MM.1S (cell line): ENCODE measurements at regions not wholly inside any gene's neighbourhood (a gene's known extent, or its start where the extent isn't known, plus 50 kb on each side); places are given as distances from the start of the nearest gene placed in this dataset.

ENCODE experiments used
- DNase-seq: peaks from one replicate; pipeline ENCODE4 v3.0.0-alpha.2; 2015
- H2AFZ ChIP-seq: fragments of 300-600 bp; sonication (generic); 2 replicates; pipeline ENCODE4 v1.6.0; 2016; ENCODE audit warnings: antibody characterized with exemption, low read length
- H3F3A ChIP-seq: fragments of 300-600 bp; sonication (generic); 2 replicates; pipeline ENCODE4 v1.6.1; 2016; ENCODE audit warnings: mild to moderate bottlenecking, antibody characterized with exemption, low read length, moderate library complexity, mixed read lengths; ENCODE audit not compliant: insufficient read depth
- H3K27ac ChIP-seq: fragments of 300-600 bp; sonication (generic); 2 replicates; pipeline ENCODE4 v1.5.1; 2016; ENCODE audit warnings: mild to moderate bottlenecking, low read length
- H3K27me3 ChIP-seq: fragments of 300-600 bp; sonication (generic); replicated peaks from 2 replicates; pipeline ENCODE4 v1.6.0; 2016; ENCODE audit warnings: low read length; ENCODE audit not compliant: insufficient read depth
- H3K36me3 ChIP-seq: fragments of 300-600 bp; sonication (generic); replicated peaks from 2 replicates; pipeline ENCODE4 v1.6.1; 2016; ENCODE audit warnings: mild to moderate bottlenecking, low read length, mixed read lengths; ENCODE audit not compliant: insufficient read depth
- H3K4me1 ChIP-seq: fragments of 300-600 bp; sonication (generic); 2 replicates; pipeline ENCODE4 v1.6.1; 2016; ENCODE audit warnings: low read length, mixed read lengths
- H3K4me2 ChIP-seq: fragments of 300-600 bp; sonication (generic); 2 replicates; pipeline ENCODE4 v1.6.0; 2016; ENCODE audit warnings: low read depth, low read length
- H3K4me3 ChIP-seq: fragments of 300-600 bp; sonication (generic); 2 replicates; pipeline ENCODE4 v1.5.1; 2016; ENCODE audit warnings: low read length, mixed read lengths
- H3K79me2 ChIP-seq: fragments of 300-600 bp; sonication (generic); 2 replicates; pipeline ENCODE4 v1.6.1; 2016; ENCODE audit warnings: mixed run types, low read length, mixed read lengths
- H3K9ac ChIP-seq: fragments of 300-600 bp; sonication (generic); 2 replicates; pipeline ENCODE4 v1.6.1; 2016; ENCODE audit warnings: low read length, mixed read lengths
- H3K9me2 ChIP-seq: fragments of 300-600 bp; sonication (generic); replicated peaks from 2 replicates; pipeline ENCODE4 v1.6.1; 2016; ENCODE audit warnings: mild to moderate bottlenecking, low read length, mixed read lengths; ENCODE audit not compliant: insufficient read depth
- H3K9me3 ChIP-seq: fragments of 300-600 bp; sonication (generic); replicated peaks from 2 replicates; pipeline ENCODE4 v1.6.1; 2016; ENCODE audit warnings: mild to moderate bottlenecking, low read length, mixed read lengths; ENCODE audit not compliant: insufficient read depth
- H4K20me1 ChIP-seq: fragments of 300-600 bp; sonication (generic); 2 replicates; pipeline ENCODE4 v1.6.1; 2016; ENCODE audit warnings: mild to moderate bottlenecking, low read length, moderate library complexity, mixed read lengths; ENCODE audit not compliant: insufficient read depth
- EZH2 ChIP-seq: fragments of 300-600 bp; sonication (generic); optimal IDR thresholded peaks from 2 replicates; pipeline ENCODE3; 2017; ENCODE audit warnings: low read depth, mild to moderate bottlenecking, antibody characterized with exemption, low read length, mixed read lengths
- EZH2phosphoT487 ChIP-seq: fragments of 300-600 bp; sonication (generic); IDR thresholded peaks from 2 replicates; pipeline ENCODE4 v1.6.1; 2018; ENCODE audit warnings: antibody characterized with exemption, low read length
- TF ChIP-seq, protein P1 (sequence below): fragments of 300-600 bp; sonication (generic); IDR thresholded peaks from 2 replicates; pipeline ENCODE4 v1.5.1; 2016; ENCODE audit warnings: antibody characterized with exemption, low read length, mixed read lengths

DNA sequence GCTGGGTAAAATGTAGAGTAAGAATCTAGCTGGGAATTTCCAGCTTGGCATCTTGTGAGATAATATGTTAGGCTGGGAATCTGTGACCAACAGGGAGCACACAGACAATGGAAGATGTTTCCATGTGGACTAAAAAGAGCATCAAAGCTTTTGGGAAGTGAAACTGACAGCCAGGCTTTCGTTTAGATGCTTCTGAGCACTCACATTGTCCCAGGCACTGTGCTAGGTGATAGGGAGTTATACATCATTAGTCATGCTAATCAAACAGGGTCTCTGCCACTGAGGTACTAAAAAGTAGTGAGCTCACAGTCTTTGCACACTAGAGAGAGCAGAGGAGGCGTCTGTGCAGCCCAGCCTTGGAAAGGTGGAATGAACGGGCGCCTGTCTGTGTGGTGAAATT, 101.9 kb upstream of the SCOC start:
- no peaks in the 10 kb centered on the region for H3K79me2 ChIP-seq
- H3K4me2 ChIP-seq: no peak overlapping the region
- no peak overlapping the region for H3K9ac ChIP-seq

GRCh38 chr4:140269369-140269768, 104.1 kb upstream of the SCOC start:
- no peaks in the 10 kb centered on the region for H3K79me2 ChIP-seq
- H3K4me3 ChIP-seq: no peak overlapping the region
- no peaks in the 10 kb centered on the region for H4K20me1 ChIP-seq
- no peak for DNase-seq
- H3K4me2 ChIP-seq: no peak overlapping the region
- H3K27ac ChIP-seq: no peak overlapping the region
- H3F3A ChIP-seq: no peaks in the 10 kb centered on the region
- H3K27me3 ChIP-seq: no peaks in the 10 kb centered on the region
- no peak for TF ChIP-seq EZH2
- TF ChIP-seq, protein P1, sequence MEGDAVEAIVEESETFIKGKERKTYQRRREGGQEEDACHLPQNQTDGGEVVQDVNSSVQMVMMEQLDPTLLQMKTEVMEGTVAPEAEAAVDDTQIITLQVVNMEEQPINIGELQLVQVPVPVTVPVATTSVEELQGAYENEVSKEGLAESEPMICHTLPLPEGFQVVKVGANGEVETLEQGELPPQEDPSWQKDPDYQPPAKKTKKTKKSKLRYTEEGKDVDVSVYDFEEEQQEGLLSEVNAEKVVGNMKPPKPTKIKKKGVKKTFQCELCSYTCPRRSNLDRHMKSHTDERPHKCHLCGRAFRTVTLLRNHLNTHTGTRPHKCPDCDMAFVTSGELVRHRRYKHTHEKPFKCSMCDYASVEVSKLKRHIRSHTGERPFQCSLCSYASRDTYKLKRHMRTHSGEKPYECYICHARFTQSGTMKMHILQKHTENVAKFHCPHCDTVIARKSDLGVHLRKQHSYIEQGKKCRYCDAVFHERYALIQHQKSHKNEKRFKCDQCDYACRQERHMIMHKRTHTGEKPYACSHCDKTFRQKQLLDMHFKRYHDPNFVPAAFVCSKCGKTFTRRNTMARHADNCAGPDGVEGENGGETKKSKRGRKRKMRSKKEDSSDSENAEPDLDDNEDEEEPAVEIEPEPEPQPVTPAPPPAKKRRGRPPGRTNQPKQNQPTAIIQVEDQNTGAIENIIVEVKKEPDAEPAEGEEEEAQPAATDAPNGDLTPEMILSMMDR: no peak
- no peak for TF ChIP-seq EZH2phosphoT487
- H3K9me2 ChIP-seq: no peaks in the 10 kb centered on the region
- H3K9ac ChIP-seq: no peak overlapping the region
- H3K4me1 ChIP-seq: no peaks in the 10 kb centered on the region
- H3K9me3 ChIP-seq: no peaks in the 10 kb centered on the region
- no peaks in the 10 kb centered on the region for H3K36me3 ChIP-seq
- no peak overlapping the region for H2AFZ ChIP-seq

More for the DNA sequence above, 101.9 kb upstream of the SCOC start:
- no peak for TF ChIP-seq EZH2
- TF ChIP-seq, protein P1: no peak
- no peak for TF ChIP-seq EZH2phosphoT487
- H3K4me3 ChIP-seq: no peak overlapping the region
- DNase-seq: no peak
- H3K9me2 ChIP-seq: no peaks in the 10 kb centered on the region
- no peaks in the 10 kb centered on the region for H3K27me3 ChIP-seq
- no peaks in the 10 kb centered on the region for H3K36me3 ChIP-seq
- H4K20me1 ChIP-seq: no peaks in the 10 kb centered on the region
- no peak overlapping the region for H3K27ac ChIP-seq
- no peaks in the 10 kb centered on the region for H3K4me1 ChIP-seq
- H2AFZ ChIP-seq: no peak overlapping the region
- H3F3A ChIP-seq: no peaks in the 10 kb centered on the region
- H3K9me3 ChIP-seq: no peaks in the 10 kb centered on the region

GRCh38 chr4:140268186-140268841, 105.1 kb upstream of the SCOC start:
- Histone ChIP-seq H3K79me2 (no peaks in the 10 kb centered on the region), H3K4me2 (no peak overlapping the region), H3K36me3 (no peaks in the 10 kb centered on the region), H3K4me3 (no peak overlapping the region), H3K9me2 (no peaks in the 10 kb centered on the region), H3K9ac (no peak overlapping the region), H3K27ac (no peak overlapping the region), H3F3A (no peaks in the 10 kb centered on the region), H4K20me1 (no peaks in the 10 kb centered on the region), H3K9me3 (no peaks in the 10 kb centered on the region), H3K4me1 (no peaks in the 10 kb centered on the region), H3K27me3 (no peaks in the 10 kb centered on the region), H2AFZ (no peak overlapping the region)
- TF ChIP-seq EZH2: no peak
- TF ChIP-seq EZH2phosphoT487: no peak
- TF ChIP-seq, protein P1: no peak
- no peak for DNase-seq
